GM15510 (cell line): ENCODE measurements at regions not wholly inside any gene's neighbourhood (a gene's known extent, or its start where the extent isn't known, plus 50 kb on each side); places are given as distances from the start of the nearest gene placed in this dataset.

Experiments used
- POLR2A ChIP-seq: IDR thresholded peaks from 3 replicates; pipeline ENCODE4 v1.6.1; 2011; ENCODE audit warnings: borderline replicate concordance; ENCODE audit not compliant: insufficient read length; ENCODE audit errors: extremely low read depth

- no peak for TF ChIP-seq POLR2A
Observed at GRCh38 chr5:125470280-125470902, 724.0 kb upstream of the ZNF608 start.

GRCh38 chr5:125476901-125477585 lies 730.6 kb upstream of the ZNF608 start:
- TF ChIP-seq POLR2A = no peak

GRCh38 chr5:125477586-125477975 lies 731.1 kb upstream of the ZNF608 start:
- TF ChIP-seq POLR2A = no peak

- no peak for TF ChIP-seq POLR2A
Observed at GRCh38 chr5:125478599-125478998, 732.2 kb upstream of the ZNF608 start.

- no peak for TF ChIP-seq POLR2A
Observed at GRCh38 chr5:125480911-125481310, 734.5 kb upstream of the ZNF608 start.

GRCh38 chr5:125481506-125482465 lies 735.3 kb upstream of the ZNF608 start:
- no peak for TF ChIP-seq POLR2A

GRCh38 chr5:125483609-125484008 lies 737.2 kb upstream of the ZNF608 start:
- TF ChIP-seq POLR2A = no peak

- no peak for TF ChIP-seq POLR2A
Observed at GRCh38 chr5:125484272-125484741, 737.9 kb upstream of the ZNF608 start.

GRCh38 chr5:125484742-125485641 lies 738.6 kb upstream of the ZNF608 start:
- no peak for TF ChIP-seq POLR2A

GRCh38 chr5:125485771-125486170 lies 739.3 kb upstream of the ZNF608 start:
- no peak for TF ChIP-seq POLR2A

GRCh38 chr5:125486634-125487033 lies 740.2 kb upstream of the ZNF608 start:
- no peak for TF ChIP-seq POLR2A

- no peak for TF ChIP-seq POLR2A
Observed at GRCh38 chr5:125487231-125487630, 740.8 kb upstream of the ZNF608 start.

- TF ChIP-seq POLR2A = no peak
Observed at GRCh38 chr5:125489146-125489545, 742.7 kb upstream of the ZNF608 start.

GRCh38 chr5:125491986-125492492 lies 745.6 kb upstream of the ZNF608 start:
- no peak for TF ChIP-seq POLR2A
